ACHN (cell line): ENCODE measurements at regions not wholly inside any gene's neighbourhood (a gene's known extent, or its start where the extent isn't known, plus 50 kb on each side); places are given as distances from the start of the nearest gene placed in this dataset.
"Not testable (repeated sequence)": the region's sequence is repeated elsewhere in the genome, so short reads cannot be mapped to it uniquely, and the experiment has no call there.

Source experiments
- DNase-seq: peaks from one replicate; pipeline ENCODE4 v3.0.0-alpha.2; 2015
- in situ Hi-C: cut with HindIII; loops from 2 replicates; pipeline ENCODE4 v1.10.0; 2017; ENCODE audit warnings: low sequenced_read_pairs, low pct_ligation_motif_present, low pct_unique_long_range_greater_than_20kb

- in situ Hi-C loops: no loop called here
- DNase-seq: no peak
Measured at GRCh38 chr16:17037499-17037898, 433.3 kb downstream of the XYLT1 start.

GRCh38 chr16:17038415-17038814, 432.3 kb downstream of the XYLT1 start:
- in situ Hi-C loops: no loop called here
- no peak for DNase-seq

DNA sequence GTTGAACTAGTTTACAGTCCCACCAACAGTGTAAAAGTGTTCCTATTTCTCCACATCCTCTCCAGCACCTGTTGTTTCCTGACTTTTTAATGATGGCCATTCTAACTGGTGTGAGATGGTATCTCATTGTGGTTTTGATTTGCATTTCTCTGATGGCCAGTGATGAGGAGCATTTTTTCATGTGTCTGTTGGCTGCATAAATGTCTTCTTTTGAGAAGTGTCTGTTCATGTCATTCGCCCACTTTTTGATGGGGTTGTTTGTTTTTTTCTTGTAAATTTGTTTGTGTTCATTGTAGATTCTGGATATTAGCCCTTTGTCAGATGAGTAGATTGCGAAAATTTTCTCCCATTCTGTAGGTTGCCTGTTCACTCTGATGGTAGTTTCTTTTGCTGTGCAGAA, 421.7 kb downstream of the XYLT1 start:
- in situ Hi-C loops, DNase-seq: not testable (repeated sequence)

GRCh38 chr16:17050468-17050867, 420.3 kb downstream of the XYLT1 start:
- DNase-seq: no peak
- in situ Hi-C loops: no loop called here
